ENCODE measurements at regions not wholly inside any gene's neighbourhood (a gene's known extent, or its start where the extent isn't known, plus 50 kb on each side); places are given as distances from the start of the nearest gene placed in this dataset.

DNA sequence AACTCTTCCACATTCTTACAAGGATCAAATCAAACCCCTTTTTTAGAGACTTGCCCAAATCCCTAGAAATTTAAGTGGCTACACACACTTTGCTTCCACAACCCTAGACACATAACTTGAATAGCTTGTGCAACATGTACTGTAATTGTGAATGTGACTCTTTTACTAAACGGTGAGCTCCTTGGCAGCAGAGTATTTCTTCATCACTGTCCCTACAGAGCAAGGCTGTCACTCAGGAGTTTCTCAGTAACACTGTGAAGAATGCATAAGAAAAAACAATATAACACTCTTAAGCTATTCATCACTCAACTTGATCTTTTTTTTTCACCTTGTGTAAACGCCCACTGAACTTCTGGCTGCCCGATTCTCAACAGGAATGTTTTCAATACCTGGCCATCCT lies 53.8 kb upstream of the ADAMTS18 start:
- TF ChIP-seq, protein P1, sequence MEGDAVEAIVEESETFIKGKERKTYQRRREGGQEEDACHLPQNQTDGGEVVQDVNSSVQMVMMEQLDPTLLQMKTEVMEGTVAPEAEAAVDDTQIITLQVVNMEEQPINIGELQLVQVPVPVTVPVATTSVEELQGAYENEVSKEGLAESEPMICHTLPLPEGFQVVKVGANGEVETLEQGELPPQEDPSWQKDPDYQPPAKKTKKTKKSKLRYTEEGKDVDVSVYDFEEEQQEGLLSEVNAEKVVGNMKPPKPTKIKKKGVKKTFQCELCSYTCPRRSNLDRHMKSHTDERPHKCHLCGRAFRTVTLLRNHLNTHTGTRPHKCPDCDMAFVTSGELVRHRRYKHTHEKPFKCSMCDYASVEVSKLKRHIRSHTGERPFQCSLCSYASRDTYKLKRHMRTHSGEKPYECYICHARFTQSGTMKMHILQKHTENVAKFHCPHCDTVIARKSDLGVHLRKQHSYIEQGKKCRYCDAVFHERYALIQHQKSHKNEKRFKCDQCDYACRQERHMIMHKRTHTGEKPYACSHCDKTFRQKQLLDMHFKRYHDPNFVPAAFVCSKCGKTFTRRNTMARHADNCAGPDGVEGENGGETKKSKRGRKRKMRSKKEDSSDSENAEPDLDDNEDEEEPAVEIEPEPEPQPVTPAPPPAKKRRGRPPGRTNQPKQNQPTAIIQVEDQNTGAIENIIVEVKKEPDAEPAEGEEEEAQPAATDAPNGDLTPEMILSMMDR (IDR thresholded peaks at IDR 0.05): no peak

DNA sequence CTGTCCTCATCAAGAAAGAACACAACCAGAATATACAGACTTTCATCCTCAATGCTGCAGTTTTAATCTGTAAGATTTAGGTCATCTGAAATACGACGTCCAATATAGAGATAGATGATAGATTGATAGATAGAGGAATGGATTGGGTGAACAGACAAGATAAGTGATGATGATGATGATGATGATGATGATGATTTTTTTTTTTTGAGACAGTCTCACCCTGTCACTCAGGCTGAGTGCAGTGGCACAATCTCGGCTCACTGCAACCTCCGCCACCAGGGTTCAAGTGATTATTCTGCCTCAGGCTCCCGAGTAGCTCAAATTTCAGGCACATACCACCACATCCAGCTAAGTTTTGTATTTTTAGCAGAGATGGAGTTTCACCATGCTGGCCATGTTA lies 56.3 kb upstream of the ADAMTS18 start:
- TF ChIP-seq, protein P1 (IDR thresholded peaks at IDR 0.05): no peak

DNA sequence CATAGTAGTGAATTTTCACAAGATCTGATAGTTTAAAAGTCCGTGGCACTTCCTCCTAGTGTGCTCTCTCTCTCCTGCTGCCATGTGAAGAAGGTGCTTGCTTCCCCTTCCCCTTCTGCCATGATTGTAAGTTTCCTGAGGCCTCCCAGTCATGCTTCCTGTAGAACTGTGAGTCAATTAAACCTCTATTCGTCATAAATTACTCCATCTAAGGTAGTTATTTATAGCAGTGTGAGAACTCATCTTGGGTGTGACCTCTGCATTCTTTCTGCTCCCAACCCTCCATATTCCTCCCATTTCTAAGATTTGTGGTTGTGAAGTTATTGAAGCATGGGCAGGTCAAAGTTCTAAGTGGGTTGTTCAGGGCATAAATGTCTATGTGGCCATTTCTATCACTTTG lies 62.1 kb upstream of the ADAMTS18 start:
- TF ChIP-seq, protein P1 (IDR thresholded peaks at IDR 0.05): no peak

DNA sequence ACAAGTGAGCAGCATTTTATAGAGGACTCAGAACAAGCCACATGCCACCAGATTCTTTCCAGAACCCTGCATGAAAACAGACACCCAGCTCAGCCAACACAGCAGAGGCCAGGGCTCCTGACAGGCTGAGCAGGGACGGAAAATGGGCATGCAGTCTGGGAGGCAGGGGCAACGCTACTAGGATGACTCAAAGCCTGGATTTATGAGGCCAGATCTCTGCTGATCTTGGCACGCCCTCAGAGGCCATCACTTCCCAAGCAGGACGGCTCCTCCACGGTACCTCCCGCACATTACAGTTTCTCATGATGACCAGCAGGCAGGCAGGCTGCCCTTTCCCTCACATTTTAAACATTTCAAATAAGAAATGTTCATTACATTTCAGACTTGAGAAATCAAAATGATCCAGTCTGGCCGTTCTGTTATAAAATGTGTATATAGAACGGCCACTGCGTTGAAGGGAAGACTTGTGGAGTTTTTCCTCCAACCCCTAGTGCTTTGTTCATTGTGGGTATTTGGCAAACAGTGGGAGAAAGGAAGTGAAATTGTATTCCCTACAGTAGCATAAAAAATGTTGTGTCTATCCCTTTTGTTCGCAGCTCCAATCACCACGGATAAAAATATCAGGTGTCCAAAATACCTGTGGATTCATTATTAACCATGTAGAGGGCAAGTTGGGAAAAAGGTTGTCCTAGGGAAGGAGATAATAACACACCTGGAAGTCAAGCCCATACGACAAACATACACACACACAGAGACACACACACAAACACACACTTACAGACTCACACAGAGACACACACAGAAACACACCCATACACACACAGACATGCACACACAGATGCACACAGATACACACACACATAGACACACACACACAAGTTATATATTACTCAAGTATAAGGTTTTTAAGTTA lies 64.8 kb upstream of the ADAMTS18 start:
- TF ChIP-seq, protein P1 (IDR thresholded peaks at IDR 0.05): no peak

DNA sequence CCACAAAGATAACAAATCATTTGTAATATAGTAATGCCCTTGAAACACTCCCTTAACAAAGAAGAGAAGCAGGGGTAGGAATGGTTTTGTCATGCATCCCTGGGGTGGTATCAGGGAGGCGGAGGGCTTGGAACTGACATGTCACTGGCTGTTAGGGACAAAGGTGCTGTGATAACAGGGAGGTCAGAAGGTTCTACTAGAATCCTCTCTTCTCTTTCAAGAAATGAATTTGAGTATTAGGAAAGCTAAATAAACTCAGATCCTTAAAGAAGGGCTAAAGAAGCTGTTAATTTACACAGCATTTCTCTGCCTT lies 65.4 kb upstream of the ADAMTS18 start:
- TF ChIP-seq, protein P1 (IDR thresholded peaks at IDR 0.05): no peak

DNA sequence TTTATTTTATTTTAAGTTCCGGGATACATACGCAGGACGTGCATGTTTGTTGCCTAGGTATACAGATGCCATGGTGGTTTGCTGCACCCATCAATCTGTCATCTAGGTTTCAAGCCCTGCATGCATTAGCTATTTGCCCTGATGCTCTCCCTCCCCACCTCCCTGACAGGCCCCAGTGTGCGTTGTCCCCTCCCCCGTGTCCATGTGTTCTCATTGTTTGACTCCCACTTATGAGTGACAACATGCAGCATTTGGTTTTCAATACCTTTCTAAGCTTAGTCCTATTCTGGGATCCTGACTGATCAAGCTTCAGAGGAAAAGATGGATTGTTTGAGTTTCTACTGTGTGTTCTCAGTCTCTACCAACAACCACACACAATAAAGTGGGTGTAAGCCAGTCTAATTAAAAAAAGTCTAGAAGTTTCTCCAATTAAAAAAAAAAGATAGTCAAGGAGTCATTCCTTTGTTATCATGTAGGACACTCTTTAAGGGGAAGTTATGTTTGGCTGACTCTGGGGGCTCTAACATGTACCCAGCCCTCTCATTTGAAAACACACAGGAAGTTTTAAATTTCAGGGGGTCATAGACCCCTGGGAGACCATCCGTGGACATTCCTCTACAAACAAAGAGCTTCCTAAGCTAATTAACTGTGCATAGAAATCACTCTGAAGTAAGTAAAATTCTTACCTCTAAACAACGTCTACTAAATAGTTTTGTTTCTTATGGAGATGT lies 66.3 kb upstream of the ADAMTS18 start:
- TF ChIP-seq, protein P1 (IDR thresholded peaks at IDR 0.05): no peak

DNA sequence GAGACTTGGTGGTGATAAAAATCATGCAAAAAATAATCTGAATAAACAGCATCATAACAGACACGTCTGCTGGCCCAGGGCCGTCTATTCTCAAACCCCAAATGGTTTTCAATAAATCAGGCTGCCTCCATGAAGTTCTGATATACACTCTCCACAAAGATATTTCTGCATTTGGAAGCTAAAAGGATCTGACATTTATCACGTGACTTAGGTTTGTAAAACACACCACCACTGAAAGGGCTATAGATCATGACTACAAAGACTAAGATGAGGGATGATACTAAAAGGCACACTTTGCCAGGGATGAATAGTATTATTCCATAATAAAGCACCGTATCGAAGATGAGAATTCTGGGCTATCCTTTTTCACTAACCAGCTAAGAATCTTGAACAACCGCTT lies 67.6 kb upstream of the ADAMTS18 start:
- TF ChIP-seq, protein P1 (IDR thresholded peaks at IDR 0.05): no peak
